CD8-positive, alpha-beta memory T cell (primary cell): ENCODE measurements at regions not wholly inside any gene's neighbourhood (a gene's known extent, or its start where the extent isn't known, plus 50 kb on each side); places are given as distances from the start of the nearest gene placed in this dataset.

ENCODE experiments used
- CTCF ChIA-PET: fragments of 350-600 bp; sonication (Branson Sonifier 250); formaldehyde crosslinking; loops from one replicate; lab custom pipeline; 2021; ENCODE audit warnings: antibody characterized with exemption; lab: Charles Lee
- POLR2A ChIA-PET: fragments of 350-600 bp; sonication (Branson Sonifier 250); formaldehyde crosslinking; loops from one replicate; lab custom pipeline; 2021; ENCODE audit warnings: antibody characterized with exemption; lab: Charles Lee
- DNase-seq, 5 donors: peaks; one replicate each; pipeline versions ENCODE4 v3.0.0 to v3.0.0-alpha.2; 2020 to 2022; ENCODE audit warnings: mixed read lengths in 1 of 5
- H3K27ac ChIP-seq: one replicate; pipeline ENCODE4 v1.7.0; 2013; ENCODE audit warnings: low read depth, mild to moderate bottlenecking, low read length, moderate library complexity
- H3K27me3 ChIP-seq: 2 replicates; pipeline ENCODE4 v1.7.0; 2013; ENCODE audit warnings: low read length, mild to moderate bottlenecking; ENCODE audit not compliant: insufficient read depth, poor library complexity, severe bottlenecking
- H3K36me3 ChIP-seq: 2 replicates; pipeline ENCODE4 v1.7.0; 2013; ENCODE audit warnings: mild to moderate bottlenecking, low read length, moderate library complexity; ENCODE audit not compliant: insufficient read depth
- H3K4me1 ChIP-seq: 2 replicates; pipeline ENCODE4 v1.7.0; 2013; ENCODE audit warnings: mild to moderate bottlenecking, low read length, moderate library complexity; ENCODE audit not compliant: insufficient read depth
- H3K4me3 ChIP-seq: 2 replicates; pipeline ENCODE4 v1.7.0; 2013; ENCODE audit warnings: mild to moderate bottlenecking, low read length
- H3K9me3 ChIP-seq: 2 replicates; pipeline ENCODE4 v1.7.0; 2013; ENCODE audit warnings: mild to moderate bottlenecking, low read length
- H3K27ac Mint-ChIP-seq, 8 donors: one replicate each; pipeline ENCODE4 v1.8.0; 2020 to 2021; ENCODE audit warnings: mixed read lengths in 8 of 8, mild to moderate bottlenecking in 6 of 8, inconsistent platforms in 3 of 8, moderate library complexity in 3 of 8
- H3K27me3 Mint-ChIP-seq, 2 donors: one replicate each; pipeline ENCODE4 v1.8.0; 2020 to 2021; ENCODE audit warnings: mixed read lengths in 2 of 2, mild to moderate bottlenecking in 1 of 2, moderate library complexity in 1 of 2
- H3K36me3 Mint-ChIP-seq, 3 donors: one replicate each; pipeline ENCODE4 v1.8.0; 2020 to 2021; ENCODE audit warnings: mixed read lengths in 3 of 3, inconsistent platforms in 1 of 3, mild to moderate bottlenecking in 1 of 3
- H3K4me1 Mint-ChIP-seq, 3 donors: one replicate each; pipeline ENCODE4 v1.8.0; 2020 to 2021; ENCODE audit warnings: mixed read lengths in 3 of 3, inconsistent platforms in 1 of 3, mild to moderate bottlenecking in 1 of 3
- H3K4me3 Mint-ChIP-seq, 7 donors: one replicate each; pipeline ENCODE4 v1.8.0; 2020 to 2021; ENCODE audit warnings: mixed read lengths in 7 of 7, mild to moderate bottlenecking in 6 of 7, moderate library complexity in 4 of 7, inconsistent platforms in 2 of 7
- H3K9me3 Mint-ChIP-seq, 5 donors: one replicate each; pipeline ENCODE4 v1.8.0; 2020 to 2022; ENCODE audit warnings: mixed read lengths in 5 of 5, mild to moderate bottlenecking in 3 of 5, moderate library complexity in 2 of 5, inconsistent platforms in 1 of 5

- no peaks in the 10 kb centered on the region for H3K36me3 ChIP-seq
- H3K4me3 ChIP-seq = no peak overlapping the region
- H3K27me3 Mint-ChIP-seq = no peaks in the 10 kb centered on the region
- no peak overlapping the region for H3K4me3 Mint-ChIP-seq
- H3K9me3 ChIP-seq = no peaks in the 10 kb centered on the region
- H3K27me3 ChIP-seq = no peaks in the 10 kb centered on the region
- H3K4me1 Mint-ChIP-seq = peaks cover 8 to 30% (median 11%) of the 10 kb centered on the region in 3 donors
- no peaks in the 10 kb centered on the region for H3K9me3 Mint-ChIP-seq
- no peak for DNase-seq
- H3K36me3 Mint-ChIP-seq = peaks cover 0 to 3% (median 2%) of the 10 kb centered on the region in 3 donors
- ChIA-PET CTCF (no interaction called here), POLR2A (no interaction called here)
- peaks cover 4% of the 10 kb centered on the region for H3K4me1 ChIP-seq
- no peak overlapping the region for H3K27ac ChIP-seq
- no peak overlapping the region for H3K27ac Mint-ChIP-seq
These were observed 91.6 kb upstream of the TAB2 start for GRCh38 chr6:149225946-149226345.

GRCh38 chr6:149227796-149228195 lies 89.7 kb upstream of the TAB2 start:
- no peaks in the 10 kb centered on the region for H3K27me3 Mint-ChIP-seq
- Histone ChIP-seq H3K27me3 (no peaks in the 10 kb centered on the region), H3K4me3 (no peak overlapping the region), H3K9me3 (no peaks in the 10 kb centered on the region), H3K4me1 (peaks cover 18% of the 10 kb centered on the region), H3K36me3 (no peaks in the 10 kb centered on the region), H3K27ac (no peak overlapping the region)
- no peak overlapping the region for H3K4me3 Mint-ChIP-seq
- peaks cover 0 to 3% (median 0%) of the 10 kb centered on the region in 3 donors for H3K36me3 Mint-ChIP-seq
- no peak overlapping the region for H3K27ac Mint-ChIP-seq
- peaks cover 20 to 46% (median 29%) of the 10 kb centered on the region in 3 donors for H3K4me1 Mint-ChIP-seq
- no peaks in the 10 kb centered on the region for H3K9me3 Mint-ChIP-seq
- ChIA-PET POLR2A (no interaction called here), CTCF (no interaction called here)
- no peak for DNase-seq

GRCh38 chr6:149228311-149228955 lies 89.1 kb upstream of the TAB2 start:
- Mint-ChIP-seq H3K27ac (peak overlapping the region in 1 of 8 donors; percentile 44), H3K4me3 (no peak overlapping the region), H3K36me3 (peaks cover 0 to 3% (median 0%) of the 10 kb centered on the region in 3 donors), H3K9me3 (no peaks in the 10 kb centered on the region), H3K4me1 (peaks cover 27 to 50% (median 36%) of the 10 kb centered on the region in 3 donors), H3K27me3 (no peaks in the 10 kb centered on the region)
- ChIA-PET POLR2A (no interaction called here), CTCF (interaction anchor here (0.6 to 1.0 kb wide), 2 partner anchors 140 to 204 kb away, joined by 3 to 4 read pairs; no protein-coding TSS in a partner anchor)
- Histone ChIP-seq H3K27ac (no peak overlapping the region), H3K4me3 (no peak overlapping the region), H3K36me3 (no peaks in the 10 kb centered on the region), H3K9me3 (no peaks in the 10 kb centered on the region), H3K4me1 (peaks cover 24% of the 10 kb centered on the region), H3K27me3 (no peaks in the 10 kb centered on the region)
- no peak for DNase-seq

- no peaks in the 10 kb centered on the region for H3K36me3 ChIP-seq
- no peak for DNase-seq
- H3K9me3 ChIP-seq = no peaks in the 10 kb centered on the region
- H3K27ac ChIP-seq = no peak overlapping the region
- Mint-ChIP-seq H3K27me3 (no peaks in the 10 kb centered on the region), H3K9me3 (no peaks in the 10 kb centered on the region), H3K27ac (no peak overlapping the region), H3K36me3 (peaks cover 0 to 3% (median 0%) of the 10 kb centered on the region in 3 donors), H3K4me1 (peaks cover 30 to 50% (median 42%) of the 10 kb centered on the region in 3 donors), H3K4me3 (no peak overlapping the region)
- H3K4me3 ChIP-seq = no peak overlapping the region
- H3K4me1 ChIP-seq = peaks cover 31% of the 10 kb centered on the region
- CTCF ChIA-PET = interaction anchor here (0.6 to 1.0 kb wide), 2 partner anchors 141 to 203 kb away, joined by 3 to 4 read pairs; no protein-coding TSS in a partner anchor
- H3K27me3 ChIP-seq = no peaks in the 10 kb centered on the region
- POLR2A ChIA-PET = no interaction called here
These were observed 88.4 kb upstream of the TAB2 start for GRCh38 chr6:149229096-149229495.

GRCh38 chr6:149230712-149231460 lies 86.6 kb upstream of the TAB2 start:
- no peaks in the 10 kb centered on the region for H3K27me3 ChIP-seq
- H3K4me1 ChIP-seq = peaks cover 45% of the 10 kb centered on the region
- H3K9me3 Mint-ChIP-seq = no peaks in the 10 kb centered on the region
- peaks cover 0 to 2% (median 0%) of the 10 kb centered on the region in 3 donors for H3K36me3 Mint-ChIP-seq
- peak overlapping the region in 1 of 7 donors; percentile 2 for H3K4me3 Mint-ChIP-seq
- peaks cover 42 to 64% (median 54%) of the 10 kb centered on the region in 3 donors for H3K4me1 Mint-ChIP-seq
- ChIA-PET POLR2A (no interaction called here), CTCF (interaction anchor here (1.4 to 1.5 kb wide), 2 partner anchors 20 to 42 kb away, joined by 3 read pairs; no protein-coding TSS in a partner anchor)
- no peaks in the 10 kb centered on the region for H3K27me3 Mint-ChIP-seq
- DNase-seq = no peak
- H3K4me3 ChIP-seq = no peak overlapping the region
- peak overlapping the region in 1 of 8 donors; percentile 18 for H3K27ac Mint-ChIP-seq
- no peaks in the 10 kb centered on the region for H3K36me3 ChIP-seq
- H3K9me3 ChIP-seq = no peaks in the 10 kb centered on the region
- H3K27ac ChIP-seq = no peak overlapping the region

GRCh38 chr6:149231778-149232177 lies 85.7 kb upstream of the TAB2 start:
- Mint-ChIP-seq H3K27me3 (no peaks in the 10 kb centered on the region), H3K9me3 (no peaks in the 10 kb centered on the region), H3K4me3 (peak overlapping the region in 1 of 7 donors; percentile 6), H3K36me3 (no peaks in the 10 kb centered on the region), H3K4me1 (peaks cover 39 to 56% (median 54%) of the 10 kb centered on the region in 3 donors), H3K27ac (peak overlapping the region in 6 of 8 donors; percentile 47 to 97 (median 69))
- Histone ChIP-seq H3K27me3 (no peaks in the 10 kb centered on the region), H3K4me1 (peaks cover 46% of the 10 kb centered on the region), H3K36me3 (no peaks in the 10 kb centered on the region), H3K4me3 (no peak overlapping the region), H3K9me3 (no peaks in the 10 kb centered on the region), H3K27ac (no peak overlapping the region)
- POLR2A ChIA-PET = interaction anchor here (0.6 kb wide), 1 partner anchor 182 kb away, joined by 3 read pairs; no protein-coding TSS in a partner anchor
- CTCF ChIA-PET = interaction anchor here (1.5 to 2.0 kb wide), 2 partner anchors 43 to 85 kb away, joined by 3 to 4 read pairs; partner anchors contain the start of gene TAB2
- no peak for DNase-seq

GRCh38 chr6:149233056-149233715 lies 84.3 kb upstream of the TAB2 start:
- H3K9me3 Mint-ChIP-seq = no peaks in the 10 kb centered on the region
- Histone ChIP-seq H3K27ac (peak overlapping the region; percentile 43), H3K4me3 (peak overlapping the region; percentile 18), H3K27me3 (no peaks in the 10 kb centered on the region), H3K4me1 (peaks cover 46% of the 10 kb centered on the region), H3K36me3 (no peaks in the 10 kb centered on the region), H3K9me3 (no peaks in the 10 kb centered on the region)
- H3K4me1 Mint-ChIP-seq = peaks cover 39 to 56% (median 49%) of the 10 kb centered on the region in 3 donors
- peaks cover 0 to 7% (median 0%) of the 10 kb centered on the region in 3 donors for H3K36me3 Mint-ChIP-seq
- POLR2A ChIA-PET = no interaction called here
- peak overlapping the region; percentile 75 to 98 (median 90) for H3K27ac Mint-ChIP-seq
- no peaks in the 10 kb centered on the region for H3K27me3 Mint-ChIP-seq
- CTCF ChIA-PET = interaction anchor here (2.0 kb wide), 1 partner anchor 84 kb away, joined by 4 read pairs; the partner anchor contains the start of gene TAB2
- peak overlapping the region; percentile 10 to 70 (median 36) for H3K4me3 Mint-ChIP-seq
- peak in 4 of 5 donors; percentile 3 to 64 (median 46) for DNase-seq
